ENCODE measurements at regions not wholly inside any gene's neighbourhood (a gene's known extent, or its start where the extent isn't known, plus 50 kb on each side); places are given as distances from the start of the nearest gene placed in this dataset.

- no peaks in the 10 kb centered on the region for H3K36me3 ChIP-seq (ENCODE audit: insufficient read depth, low read length)
- ATAC-seq (ENCODE audit: insufficient read depth, low read depth) (no peak), DNase-seq (no peak)
- no peaks in the 10 kb centered on the region for H3K79me2 ChIP-seq (ENCODE audit: insufficient read depth, low read length)
- no peak for TF ChIP-seq EZH2 (IDR thresholded peaks at IDR 0.05; ENCODE audit: borderline replicate concordance, low read depth, low read length, severe bottlenecking)
- no peak for TF ChIP-seq CTCF (IDR thresholded peaks at IDR 0.05; ENCODE audit: borderline replicate concordance, extremely low read depth, low read length, poor library complexity, severe bottlenecking)
- H2AFZ ChIP-seq (ENCODE audit: low read depth, low read length): no peak overlapping the region
- no peak overlapping the region for H3K9ac ChIP-seq (ENCODE audit: low read depth, low read length)
- no peak overlapping the region for H3K27ac ChIP-seq (ENCODE audit: low read length)
- no peaks in the 10 kb centered on the region for H3K4me1 ChIP-seq (ENCODE audit: insufficient read depth, low read length)
- no peaks in the 10 kb centered on the region for H4K20me1 ChIP-seq (ENCODE audit: insufficient read depth, low read length)
- no peak overlapping the region for H3K4me3 ChIP-seq (ENCODE audit: low read depth in 1 of 2, low read length in 2 of 2)
- no peaks in the 10 kb centered on the region for H3K9me3 ChIP-seq (ENCODE audit: insufficient read depth, low read length, severe bottlenecking)
- H3K27me3 ChIP-seq (ENCODE audit: insufficient read depth, low read length, poor library complexity): no peaks in the 10 kb centered on the region
- H3K4me2 ChIP-seq (ENCODE audit: insufficient read depth, low read length): no peak overlapping the region
These were observed 148.4 kb downstream of the MACROH2A1 start for GRCh38 chr5:135250671-135251070.

GRCh38 chr5:135249658-135250057 lies 149.4 kb downstream of the MACROH2A1 start:
- Histone ChIP-seq H3K36me3 (ENCODE audit: insufficient read depth, low read length) (no peaks in the 10 kb centered on the region), H3K27ac (ENCODE audit: low read length) (no peak overlapping the region), H4K20me1 (ENCODE audit: insufficient read depth, low read length) (no peaks in the 10 kb centered on the region), H3K4me3 (ENCODE audit: low read depth in 1 of 2, low read length in 2 of 2) (no peak overlapping the region), H3K9me3 (ENCODE audit: insufficient read depth, low read length, severe bottlenecking) (no peaks in the 10 kb centered on the region), H3K9ac (ENCODE audit: low read depth, low read length) (no peak overlapping the region), H3K4me1 (ENCODE audit: insufficient read depth, low read length) (no peaks in the 10 kb centered on the region), H3K27me3 (ENCODE audit: insufficient read depth, low read length, poor library complexity) (no peaks in the 10 kb centered on the region), H3K79me2 (ENCODE audit: insufficient read depth, low read length) (no peaks in the 10 kb centered on the region), H2AFZ (ENCODE audit: low read depth, low read length) (no peak overlapping the region), H3K4me2 (ENCODE audit: insufficient read depth, low read length) (no peak overlapping the region)
- no peak for TF ChIP-seq EZH2 (IDR thresholded peaks at IDR 0.05; ENCODE audit: borderline replicate concordance, low read depth, low read length, severe bottlenecking)
- ATAC-seq (ENCODE audit: insufficient read depth, low read depth) (no peak), DNase-seq (no peak)

- Histone ChIP-seq H3K4me1 (ENCODE audit: insufficient read depth, low read length) (no peaks in the 10 kb centered on the region), H3K27me3 (ENCODE audit: insufficient read depth, low read length, poor library complexity) (no peaks in the 10 kb centered on the region), H3K36me3 (ENCODE audit: insufficient read depth, low read length) (no peaks in the 10 kb centered on the region), H3K4me2 (ENCODE audit: insufficient read depth, low read length) (no peak overlapping the region), H3K4me3 (ENCODE audit: low read depth in 1 of 2, low read length in 2 of 2) (no peak overlapping the region), H3K9ac (ENCODE audit: low read depth, low read length) (no peak overlapping the region), H3K9me3 (ENCODE audit: insufficient read depth, low read length, severe bottlenecking) (no peaks in the 10 kb centered on the region), H3K79me2 (ENCODE audit: insufficient read depth, low read length) (no peaks in the 10 kb centered on the region), H3K27ac (ENCODE audit: low read length) (no peak overlapping the region), H2AFZ (ENCODE audit: low read depth, low read length) (no peak overlapping the region), H4K20me1 (ENCODE audit: insufficient read depth, low read length) (no peaks in the 10 kb centered on the region)
- DNase-seq (no peak), ATAC-seq (ENCODE audit: insufficient read depth, low read depth) (no peak)
- TF ChIP-seq CTCF (IDR thresholded peaks at IDR 0.05; ENCODE audit: borderline replicate concordance, extremely low read depth, low read length, poor library complexity, severe bottlenecking) (no peak), EZH2 (IDR thresholded peaks at IDR 0.05; ENCODE audit: borderline replicate concordance, low read depth, low read length, severe bottlenecking) (no peak)
These were observed 150.2 kb downstream of the MACROH2A1 start for GRCh38 chr5:135248801-135249231.

GRCh38 chr5:135246923-135247795 lies 151.9 kb downstream of the MACROH2A1 start:
- Histone ChIP-seq H3K4me1 (ENCODE audit: insufficient read depth, low read length) (no peaks in the 10 kb centered on the region), H3K36me3 (ENCODE audit: insufficient read depth, low read length) (no peaks in the 10 kb centered on the region), H3K27me3 (ENCODE audit: insufficient read depth, low read length, poor library complexity) (no peaks in the 10 kb centered on the region), H3K4me3 (ENCODE audit: low read depth in 1 of 2, low read length in 2 of 2) (no peak overlapping the region), H3K9ac (ENCODE audit: low read depth, low read length) (no peak overlapping the region), H3K27ac (ENCODE audit: low read length) (no peak overlapping the region), H3K9me3 (ENCODE audit: insufficient read depth, low read length, severe bottlenecking) (no peaks in the 10 kb centered on the region), H3K4me2 (ENCODE audit: insufficient read depth, low read length) (no peak overlapping the region), H4K20me1 (ENCODE audit: insufficient read depth, low read length) (no peaks in the 10 kb centered on the region), H2AFZ (ENCODE audit: low read depth, low read length) (no peak overlapping the region), H3K79me2 (ENCODE audit: insufficient read depth, low read length) (no peaks in the 10 kb centered on the region)
- no peak for DNase-seq
- ATAC-seq (ENCODE audit: insufficient read depth, low read depth): no peak
- TF ChIP-seq CTCF (IDR thresholded peaks at IDR 0.05; ENCODE audit: borderline replicate concordance, extremely low read depth, low read length, poor library complexity, severe bottlenecking) (no peak), EZH2 (IDR thresholded peaks at IDR 0.05; ENCODE audit: borderline replicate concordance, low read depth, low read length, severe bottlenecking) (no peak)
